Head of caudate nucleus (tissue), 42 donors: ENCODE measurements at regions not wholly inside any gene's neighbourhood (a gene's known extent, or its start where the extent isn't known, plus 50 kb on each side); places are given as distances from the start of the nearest gene placed in this dataset.
"Not testable (repeated sequence)": the region's sequence is repeated elsewhere in the genome, so short reads cannot be mapped to it uniquely, and the experiment has no call there.

ENCODE experiments used
- DNase-seq, 42 donors: peaks; one replicate each; pipeline versions ENCODE4 v3.0.0 to v3.0.0-alpha.2; 2020 to 2021; ENCODE audit warnings: mixed read lengths in 7 of 42
- intact Hi-C: fragments of 100-400 bp; cut with DNase I; formaldehyde crosslinking; loops from one replicate; pipeline ENCODE4 v1.15.0; 2022

- intact Hi-C loops, DNase-seq: not testable (repeated sequence)
Observed at GRCh38 chr7:79750941-79751340, 297.5 kb upstream of the MAGI2 start.

GRCh38 chr7:79749856-79750255, 296.4 kb upstream of the MAGI2 start:
- no peak for DNase-seq
- intact Hi-C loops = no loop called here

- intact Hi-C loops = no loop called here
- no peak for DNase-seq
Observed at GRCh38 chr7:79741684-79742083, 288.2 kb upstream of the MAGI2 start.

GRCh38 chr7:79740076-79740475, 286.6 kb upstream of the MAGI2 start:
- intact Hi-C loops = no loop called here
- DNase-seq = no peak

DNA sequence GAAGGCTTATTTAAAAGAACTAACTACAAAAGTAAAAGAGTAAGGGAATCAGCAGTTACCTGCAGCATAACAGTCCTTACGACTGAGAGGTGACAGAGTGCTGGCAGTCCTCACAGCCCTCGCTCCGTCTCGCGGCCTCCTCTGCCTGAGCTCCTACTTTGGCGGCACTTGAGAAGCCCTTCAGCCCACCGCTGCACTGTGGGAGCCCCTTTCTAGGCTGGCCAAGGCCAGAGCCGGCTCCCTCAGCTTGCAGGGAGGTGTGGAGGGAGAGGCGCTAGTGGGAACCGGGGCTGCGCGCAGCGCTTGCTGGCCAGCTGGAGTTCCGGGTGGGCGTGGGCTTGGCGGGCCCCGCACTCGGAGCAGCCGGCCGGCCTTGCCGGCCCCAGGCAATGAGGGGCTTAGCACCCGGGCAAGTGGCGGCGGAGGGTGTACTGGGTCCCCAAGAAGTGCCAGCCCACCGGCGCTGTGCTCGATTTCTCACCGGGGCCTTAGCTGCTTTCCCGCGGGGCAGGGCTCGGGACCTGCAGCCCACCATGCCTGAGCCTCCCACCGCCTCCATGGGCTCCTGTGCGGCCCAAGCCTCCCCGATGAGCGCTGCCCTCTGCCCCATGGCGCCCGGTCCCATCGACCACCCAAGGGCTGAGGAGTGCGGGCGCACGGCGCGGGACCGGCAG, 285.7 kb upstream of the MAGI2 start:
- intact Hi-C loops, DNase-seq: not testable (repeated sequence)

- no peak for DNase-seq
- intact Hi-C loops = no loop called here
Observed at GRCh38 chr7:79736418-79736817, 283.0 kb upstream of the MAGI2 start.

- intact Hi-C loops = no loop called here
- DNase-seq = no peak
Observed at GRCh38 chr7:79735012-79735411, 281.5 kb upstream of the MAGI2 start.

DNA sequence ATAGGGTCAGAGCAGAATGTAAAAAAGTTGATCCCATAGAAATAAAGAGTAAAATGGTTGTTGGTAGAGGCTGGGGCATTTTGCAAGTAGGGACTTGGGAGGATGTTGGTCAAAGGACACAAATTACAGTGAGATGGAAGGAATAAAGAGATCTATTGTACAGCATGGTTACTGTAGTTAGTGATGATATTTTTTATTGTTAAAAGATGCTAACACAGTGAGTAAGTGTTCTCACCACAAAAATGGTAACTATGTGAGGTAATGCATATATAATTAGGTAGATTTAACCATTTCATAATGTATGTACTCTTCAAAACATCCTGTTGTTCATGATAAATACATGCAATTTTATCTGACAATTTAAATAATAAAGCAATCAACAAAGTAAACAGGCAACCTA, 280.7 kb upstream of the MAGI2 start:
- intact Hi-C loops = no loop called here
- DNase-seq = no peak

DNA sequence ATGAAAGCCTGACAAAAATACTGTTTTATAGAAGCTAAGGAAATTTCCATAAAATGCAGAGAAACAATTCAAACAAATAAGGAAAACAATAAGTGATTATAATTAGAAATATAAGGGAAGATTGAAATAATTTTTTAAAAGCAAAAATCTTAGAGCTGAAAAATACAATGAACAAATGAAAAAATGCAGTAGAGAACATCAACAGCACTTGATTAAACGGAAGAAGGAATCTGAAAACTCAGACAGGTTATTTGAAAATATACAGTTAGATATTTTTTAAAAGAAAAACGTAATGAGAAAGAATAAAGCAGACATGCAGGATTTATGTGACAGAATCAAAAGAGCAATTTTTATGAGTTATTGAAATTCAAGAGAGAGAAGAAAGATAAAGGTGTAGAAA, 279.1 kb upstream of the MAGI2 start:
- intact Hi-C loops = no loop called here
- no peak for DNase-seq

DNA sequence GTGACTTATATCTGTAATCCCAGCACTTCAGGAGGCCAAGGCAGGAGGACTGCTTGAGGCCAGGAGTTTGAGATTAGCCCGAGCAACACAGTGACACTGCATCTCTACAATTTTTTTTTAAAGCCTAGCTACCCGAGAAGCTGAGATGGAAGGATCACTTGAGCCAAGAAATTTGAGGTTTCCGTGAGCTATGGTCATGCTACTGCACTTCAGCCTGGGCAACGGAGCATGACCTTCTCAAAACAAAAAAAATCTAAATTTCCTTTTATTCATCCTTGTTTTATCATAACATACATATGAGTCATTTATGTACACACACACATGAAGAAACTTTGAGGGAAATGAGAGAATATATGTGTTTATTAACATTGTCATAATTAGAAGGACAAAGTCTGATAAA, 277.5 kb upstream of the MAGI2 start:
- intact Hi-C loops = no loop called here
- DNase-seq = no peak

DNA sequence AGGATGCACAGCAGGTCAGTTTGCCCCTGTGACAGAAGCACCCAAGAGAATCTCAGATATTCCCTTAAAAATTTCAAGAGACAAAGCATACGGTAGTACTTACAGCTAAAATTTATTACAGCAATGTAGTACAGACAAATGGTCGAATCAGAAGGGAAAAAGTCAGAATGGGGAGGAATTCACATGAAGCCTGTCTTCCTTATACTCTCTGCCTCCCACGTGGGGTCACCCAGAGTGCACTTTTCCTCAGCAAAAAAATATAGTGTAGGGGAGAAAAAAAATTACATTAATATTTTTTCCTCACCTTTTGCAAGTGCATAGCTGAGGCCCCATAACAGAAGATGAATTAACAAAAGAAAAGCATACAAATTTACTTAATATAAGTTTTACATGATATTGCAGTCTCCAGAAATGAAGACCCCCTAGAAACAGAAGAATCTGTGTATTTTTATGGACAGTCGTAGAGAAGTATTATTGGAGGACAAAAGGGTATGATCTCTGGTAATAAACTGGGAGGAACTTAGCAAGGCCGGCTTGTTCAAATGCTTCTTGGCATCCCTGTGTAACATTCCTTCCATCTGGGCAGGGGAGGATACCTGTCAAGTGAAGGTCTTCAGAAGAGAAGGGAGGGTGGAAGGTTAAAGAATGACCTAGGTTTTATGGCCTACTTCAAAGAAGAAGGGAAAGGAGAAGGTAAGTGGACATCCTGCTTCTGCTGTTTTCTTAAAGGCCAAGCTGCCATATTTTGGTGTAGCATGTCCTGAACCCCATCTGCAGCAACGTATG, 270.6 kb upstream of the MAGI2 start:
- DNase-seq = no peak
- intact Hi-C loops = no loop called here

DNA sequence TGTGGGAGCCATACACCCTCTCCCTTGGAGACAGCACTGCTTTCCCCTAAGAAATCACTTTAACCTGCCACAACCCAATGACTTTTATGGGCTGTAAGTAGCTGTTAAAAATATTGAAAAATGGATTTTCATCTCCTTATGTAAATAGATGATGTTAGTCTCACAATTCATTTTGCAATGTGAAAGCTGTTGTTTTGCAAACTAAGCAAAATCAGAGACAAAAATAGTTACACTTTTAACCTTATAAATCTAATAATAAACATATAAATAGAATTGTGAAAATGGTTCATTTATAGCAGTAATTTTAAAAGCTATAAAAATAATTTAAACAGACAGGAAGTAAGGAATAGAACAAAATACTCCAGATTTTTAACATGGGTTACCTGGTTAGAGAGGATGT, 268.8 kb upstream of the MAGI2 start:
- intact Hi-C loops = no loop called here
- DNase-seq = no peak

- intact Hi-C loops = no loop called here
- no peak for DNase-seq
Observed at GRCh38 chr7:79719216-79719615, 265.7 kb upstream of the MAGI2 start.

- intact Hi-C loops = no loop called here
- no peak for DNase-seq
Observed at GRCh38 chr7:79716329-79716728, 262.9 kb upstream of the MAGI2 start.

- DNase-seq = no peak
- intact Hi-C loops = no loop called here
Observed at GRCh38 chr7:79714081-79714480, 260.6 kb upstream of the MAGI2 start.

- intact Hi-C loops = no loop called here
- no peak for DNase-seq
Observed at GRCh38 chr7:79713276-79713675, 259.8 kb upstream of the MAGI2 start.

DNA sequence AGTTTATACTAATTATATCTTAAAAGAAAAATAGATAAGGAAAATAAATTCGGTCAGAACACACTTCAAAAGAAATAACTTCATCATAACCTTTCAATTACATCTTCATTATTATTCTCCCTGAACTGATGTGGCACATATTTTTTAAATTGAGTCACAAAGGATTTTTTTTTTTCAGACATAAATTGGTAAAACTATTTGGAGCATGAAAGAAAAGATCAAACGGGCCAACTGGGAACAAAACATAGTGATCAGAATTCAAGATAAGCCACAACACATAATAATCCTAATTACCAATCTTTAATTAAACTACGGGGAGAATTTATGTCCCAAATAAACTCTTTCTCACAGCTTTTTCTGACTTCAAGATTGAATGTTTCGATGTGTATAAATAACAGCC, 258.2 kb upstream of the MAGI2 start:
- no peak for DNase-seq
- intact Hi-C loops = no loop called here

DNA sequence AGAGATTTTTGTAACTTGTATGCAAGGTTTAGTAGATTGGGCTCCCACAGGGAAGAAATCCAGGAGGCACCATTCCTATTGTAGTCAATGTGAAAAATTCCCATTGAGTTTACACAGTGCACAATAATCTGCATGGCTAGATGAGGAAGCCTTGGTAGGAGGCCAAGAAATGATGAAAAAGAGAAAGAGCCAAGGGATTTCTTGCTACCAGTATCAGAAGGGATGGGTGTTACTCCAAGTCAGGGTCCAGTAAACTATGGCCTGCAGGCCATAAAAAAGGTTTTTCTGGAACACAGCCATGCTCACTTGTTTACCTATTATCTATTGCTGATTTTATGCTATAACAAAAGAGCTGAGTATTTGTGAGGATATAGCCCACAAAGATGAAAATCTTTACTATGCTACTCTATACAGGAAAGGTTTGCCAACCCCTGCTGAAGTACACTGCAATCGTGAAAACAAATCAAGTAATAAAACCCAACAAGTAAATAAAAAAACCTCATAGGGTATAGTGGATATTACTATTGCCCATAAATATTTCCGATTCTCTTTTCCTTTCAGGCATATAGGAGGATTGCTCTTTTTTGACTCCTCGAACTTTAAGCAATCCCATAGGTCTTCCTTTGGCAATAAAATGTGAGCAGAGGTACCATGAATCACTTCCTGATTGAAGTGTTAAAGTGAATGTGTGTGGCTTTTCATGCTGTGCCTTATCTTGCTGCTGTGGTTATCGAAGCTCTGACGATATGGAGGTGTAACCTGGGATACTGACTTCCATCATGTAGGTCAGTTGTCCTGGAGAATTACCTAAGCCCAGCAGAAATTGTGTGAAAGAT, 256.3 kb upstream of the MAGI2 start:
- intact Hi-C loops = no loop called here
- DNase-seq = no peak

- intact Hi-C loops = no loop called here
Observed at GRCh38 chr7:79702116-79702515, 248.6 kb upstream of the MAGI2 start.

DNA sequence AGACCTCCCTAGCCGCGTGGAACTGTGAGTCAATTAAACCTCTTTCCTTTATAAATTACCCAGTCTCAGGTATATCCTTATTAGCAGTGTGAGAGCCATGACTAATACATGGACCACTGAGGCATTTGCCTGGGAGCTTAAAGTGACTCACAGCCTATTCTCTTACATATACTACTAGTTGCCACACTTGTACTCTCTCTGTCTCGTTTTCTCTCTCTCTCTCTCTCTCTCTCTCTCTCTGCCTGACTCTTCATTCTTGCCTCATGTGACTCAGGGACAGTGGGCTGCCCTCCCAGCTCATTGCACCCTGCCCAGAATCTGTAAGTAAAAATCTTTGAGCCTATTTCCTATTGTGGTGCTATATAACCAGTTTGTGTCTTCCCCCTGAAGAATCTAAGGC, 238.5 kb upstream of the MAGI2 start:
- intact Hi-C loops = no loop called here
- no peak for DNase-seq

More at GRCh38 chr7:79702116-79702515, 248.6 kb upstream of the MAGI2 start:
- no peak for DNase-seq
